ENCODE measurements at regions not wholly inside any gene's neighbourhood (a gene's known extent, or its start where the extent isn't known, plus 50 kb on each side); places are given as distances from the start of the nearest gene placed in this dataset.

DNA sequence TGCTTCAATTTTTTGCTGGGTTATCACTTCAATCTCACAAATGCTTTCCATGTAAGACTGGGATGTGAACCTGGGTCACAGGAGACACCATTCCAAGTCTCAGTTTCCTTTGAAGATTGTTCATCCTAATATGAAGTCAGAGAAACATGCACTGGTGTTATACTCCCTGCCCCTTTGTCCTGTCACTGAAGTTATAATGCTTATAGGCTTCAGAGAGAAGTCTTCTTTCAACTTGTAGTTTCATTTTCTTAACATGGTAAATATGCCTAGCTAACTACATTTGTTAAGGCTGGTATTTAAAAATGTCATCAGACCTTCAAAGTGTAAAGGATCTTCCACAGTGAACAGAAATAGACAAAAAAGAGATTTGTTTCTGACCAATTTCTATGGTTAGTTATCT is 1195.9 kb downstream of the MRPL39 start (continued):
- TF ChIP-seq STAT1 (IDR thresholded peaks at IDR 0.05; ENCODE audit: unreplicated experiment) (no peak), EZH2phosphoT487 (IDR thresholded peaks at IDR 0.05; ENCODE audit: unreplicated experiment) (no peak)

DNA sequence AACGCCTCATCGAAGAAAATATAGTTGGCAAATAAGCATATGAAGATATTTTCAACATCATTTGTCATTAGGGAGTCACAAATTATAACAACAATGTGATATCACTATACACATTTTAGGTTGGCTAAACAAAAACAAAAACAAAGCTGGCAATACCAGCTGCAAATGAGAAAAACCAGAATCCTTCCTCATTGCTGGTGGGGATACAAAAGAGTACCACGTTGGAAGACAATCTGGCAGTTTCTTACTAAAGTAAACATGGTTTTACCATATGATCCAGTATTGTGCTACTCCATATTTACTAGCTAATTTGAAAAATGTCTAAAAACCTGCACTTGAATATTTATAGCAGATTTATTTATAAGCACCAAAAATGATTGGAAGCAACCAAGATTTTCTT is 1204.1 kb downstream of the MRPL39 start:
- H3K27ac ChIP-seq (ENCODE audit: low read depth) = no peak overlapping the region
- H3K9me2 ChIP-seq (ENCODE audit: insufficient read depth) = no peaks in the 10 kb centered on the region
- no peaks in the 10 kb centered on the region for H3K27me3 ChIP-seq (ENCODE audit: insufficient read depth)
- H3K4me1 ChIP-seq (ENCODE audit: insufficient read depth) = no peaks in the 10 kb centered on the region
- no peak overlapping the region for H3K4me3 Mint-ChIP-seq
- peaks cover 62% of the 10 kb centered on the region for H3K9me3 Mint-ChIP-seq
- no peak overlapping the region for H2AFZ ChIP-seq
- TF ChIP-seq NANOG (IDR thresholded peaks at IDR 0.05; ENCODE audit: borderline replicate concordance) (no peak), ZNF331 (CRISPR knock-in tag; IDR thresholded peaks at IDR 0.05; ENCODE audit: low read depth) (no peak), STAT1 (IDR thresholded peaks at IDR 0.05; ENCODE audit: unreplicated experiment) (no peak), ZNF462 (CRISPR knock-in tag; IDR thresholded peaks at IDR 0.05) (no peak), EZH2 (IDR thresholded peaks at IDR 0.05; ENCODE audit: low read depth, unreplicated experiment) (no peak), POLR2AphosphoS5 (IDR thresholded peaks at IDR 0.05; ENCODE audit: low read depth) (no peak), REST (IDR thresholded peaks at IDR 0.05; ENCODE audit: unreplicated experiment) (no peak), ZNF114 (CRISPR knock-in tag; IDR thresholded peaks at IDR 0.05) (no peak)
- TF ChIP-seq, protein P1, sequence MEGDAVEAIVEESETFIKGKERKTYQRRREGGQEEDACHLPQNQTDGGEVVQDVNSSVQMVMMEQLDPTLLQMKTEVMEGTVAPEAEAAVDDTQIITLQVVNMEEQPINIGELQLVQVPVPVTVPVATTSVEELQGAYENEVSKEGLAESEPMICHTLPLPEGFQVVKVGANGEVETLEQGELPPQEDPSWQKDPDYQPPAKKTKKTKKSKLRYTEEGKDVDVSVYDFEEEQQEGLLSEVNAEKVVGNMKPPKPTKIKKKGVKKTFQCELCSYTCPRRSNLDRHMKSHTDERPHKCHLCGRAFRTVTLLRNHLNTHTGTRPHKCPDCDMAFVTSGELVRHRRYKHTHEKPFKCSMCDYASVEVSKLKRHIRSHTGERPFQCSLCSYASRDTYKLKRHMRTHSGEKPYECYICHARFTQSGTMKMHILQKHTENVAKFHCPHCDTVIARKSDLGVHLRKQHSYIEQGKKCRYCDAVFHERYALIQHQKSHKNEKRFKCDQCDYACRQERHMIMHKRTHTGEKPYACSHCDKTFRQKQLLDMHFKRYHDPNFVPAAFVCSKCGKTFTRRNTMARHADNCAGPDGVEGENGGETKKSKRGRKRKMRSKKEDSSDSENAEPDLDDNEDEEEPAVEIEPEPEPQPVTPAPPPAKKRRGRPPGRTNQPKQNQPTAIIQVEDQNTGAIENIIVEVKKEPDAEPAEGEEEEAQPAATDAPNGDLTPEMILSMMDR (conservative IDR thresholded peaks at IDR 0.05; ENCODE audit: low read depth in 2 of 2) = no peak
- no peaks in the 10 kb centered on the region for H3K36me3 ChIP-seq (ENCODE audit: insufficient read depth)
- H3K79me2 ChIP-seq (replicated peaks; ENCODE audit: insufficient read depth) = no peaks in the 10 kb centered on the region
- no peak for DNase-seq (ENCODE audit: low spot score)
- no peaks in the 10 kb centered on the region for H4K20me1 ChIP-seq (replicated peaks; ENCODE audit: insufficient read depth)
- H3K4me1 Mint-ChIP-seq = no peaks in the 10 kb centered on the region
- H3K36me3 Mint-ChIP-seq (ENCODE audit: low read depth) = peaks cover 3% of the 10 kb centered on the region; the same call in 2 of the 3 replicates
- ATAC-seq = no peak
- H3K4me3 ChIP-seq = no peak overlapping the region
- H3K27ac Mint-ChIP-seq = no peak overlapping the region
- H3K4me2 ChIP-seq = no peak overlapping the region
- peaks cover 2% of the 10 kb centered on the region for H3K27me3 Mint-ChIP-seq (ENCODE audit: insufficient read depth, low read depth, poor library complexity)
- H3F3A ChIP-seq (replicated peaks; ENCODE audit: low read depth) = no peaks in the 10 kb centered on the region

Measured in GM23338 (cell line).